NT2/D1 (cell line): ENCODE measurements at regions not wholly inside any gene's neighbourhood (a gene's known extent, or its start where the extent isn't known, plus 50 kb on each side); places are given as distances from the start of the nearest gene placed in this dataset.

Experiments used
- SUZ12 ChIP-seq: IDR thresholded peaks from 2 replicates; pipeline ENCODE4 v1.6.1; 2011; ENCODE audit not compliant: insufficient read length, insufficient read depth; ENCODE audit errors: extremely low read depth
- YY1 ChIP-seq: IDR thresholded peaks from 2 replicates; pipeline ENCODE4 v1.6.1; 2011; ENCODE audit not compliant: insufficient read length, insufficient read depth
- ZNF274 ChIP-seq: IDR thresholded peaks from 2 replicates; pipeline ENCODE4 v1.6.1; 2011; ENCODE audit warnings: mild to moderate bottlenecking, low read depth, low read length

DNA sequence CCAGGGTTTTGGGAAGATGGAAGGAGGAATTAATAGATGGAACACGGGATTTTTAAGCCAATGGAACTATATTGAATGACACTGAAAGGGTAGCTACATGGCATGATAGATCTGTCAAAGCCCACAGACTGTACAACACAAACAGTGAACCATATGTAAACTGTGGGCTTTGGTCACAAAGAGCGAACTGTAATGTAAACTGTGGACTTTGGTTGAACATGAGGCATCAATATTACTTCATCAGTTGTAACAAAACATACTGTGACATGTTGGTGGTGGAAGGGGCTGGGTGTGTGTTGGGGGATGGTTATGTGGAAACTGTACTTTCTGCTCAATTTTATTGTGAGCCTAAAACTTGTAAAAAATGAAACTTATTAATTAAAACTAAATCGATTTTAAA lies 210.6 kb upstream of the HMGA2 start:
- TF ChIP-seq ZNF274 (no peak), YY1 (no peak), SUZ12 (no peak)
